ENCODE measurements at regions not wholly inside any gene's neighbourhood (a gene's known extent, or its start where the extent isn't known, plus 50 kb on each side); places are given as distances from the start of the nearest gene placed in this dataset.
"Not testable (repeated sequence)": the region's sequence is repeated elsewhere in the genome, so short reads cannot be mapped to it uniquely, and the experiment has no call there.

DNA sequence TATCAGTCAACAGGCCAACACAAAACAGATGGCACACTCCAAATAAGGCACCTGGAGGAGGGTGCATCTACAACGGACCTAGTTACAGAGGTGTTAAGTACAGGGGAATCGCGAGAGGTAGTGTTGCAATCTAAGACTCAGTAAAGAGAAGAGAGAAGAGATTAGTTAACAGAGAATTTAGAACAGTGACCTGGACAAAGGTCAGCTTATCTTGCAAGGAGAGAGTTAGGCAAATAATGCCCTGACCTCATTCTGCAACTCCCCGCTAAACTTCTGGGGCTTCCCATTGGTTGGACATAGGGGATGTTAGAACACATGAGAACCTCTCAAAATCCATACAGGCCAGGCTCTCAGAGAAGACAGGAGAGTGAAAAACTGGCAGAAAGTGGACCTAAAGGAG lies 289.4 kb upstream of the GK2 start:
- H3K4me3 ChIP-seq (ENCODE audit: low read depth, low read length): no peak overlapping the region
- TF ChIP-seq, protein P1, sequence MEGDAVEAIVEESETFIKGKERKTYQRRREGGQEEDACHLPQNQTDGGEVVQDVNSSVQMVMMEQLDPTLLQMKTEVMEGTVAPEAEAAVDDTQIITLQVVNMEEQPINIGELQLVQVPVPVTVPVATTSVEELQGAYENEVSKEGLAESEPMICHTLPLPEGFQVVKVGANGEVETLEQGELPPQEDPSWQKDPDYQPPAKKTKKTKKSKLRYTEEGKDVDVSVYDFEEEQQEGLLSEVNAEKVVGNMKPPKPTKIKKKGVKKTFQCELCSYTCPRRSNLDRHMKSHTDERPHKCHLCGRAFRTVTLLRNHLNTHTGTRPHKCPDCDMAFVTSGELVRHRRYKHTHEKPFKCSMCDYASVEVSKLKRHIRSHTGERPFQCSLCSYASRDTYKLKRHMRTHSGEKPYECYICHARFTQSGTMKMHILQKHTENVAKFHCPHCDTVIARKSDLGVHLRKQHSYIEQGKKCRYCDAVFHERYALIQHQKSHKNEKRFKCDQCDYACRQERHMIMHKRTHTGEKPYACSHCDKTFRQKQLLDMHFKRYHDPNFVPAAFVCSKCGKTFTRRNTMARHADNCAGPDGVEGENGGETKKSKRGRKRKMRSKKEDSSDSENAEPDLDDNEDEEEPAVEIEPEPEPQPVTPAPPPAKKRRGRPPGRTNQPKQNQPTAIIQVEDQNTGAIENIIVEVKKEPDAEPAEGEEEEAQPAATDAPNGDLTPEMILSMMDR (IDR thresholded peaks at IDR 0.05; ENCODE audit: control insufficient read depth, extremely low read depth, insufficient read depth): no peak
- no peak for DNase-seq (ENCODE audit: low read depth)

DNA sequence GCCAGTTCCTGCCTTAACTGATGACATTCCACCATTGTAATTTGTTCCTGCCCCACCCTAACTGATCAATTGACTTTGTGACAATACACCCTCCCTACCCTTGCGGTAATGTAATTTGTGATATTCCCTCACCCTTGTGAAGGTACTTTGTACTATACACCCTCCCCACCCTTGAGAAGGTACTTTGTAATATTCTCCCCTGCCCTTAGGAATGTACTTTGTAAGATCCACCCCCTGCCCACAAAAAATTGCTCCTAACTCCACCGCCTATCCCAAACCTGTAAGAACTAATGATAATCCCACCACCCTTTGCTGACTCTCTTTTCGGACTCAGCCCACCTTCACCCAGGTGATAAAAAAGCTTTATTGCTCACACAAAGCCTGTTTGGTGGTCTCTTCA lies 288.5 kb upstream of the GK2 start:
- not testable (repeated sequence) for DNase-seq (ENCODE audit: low read depth); H3K4me3 ChIP-seq (ENCODE audit: low read depth, low read length)

DNA sequence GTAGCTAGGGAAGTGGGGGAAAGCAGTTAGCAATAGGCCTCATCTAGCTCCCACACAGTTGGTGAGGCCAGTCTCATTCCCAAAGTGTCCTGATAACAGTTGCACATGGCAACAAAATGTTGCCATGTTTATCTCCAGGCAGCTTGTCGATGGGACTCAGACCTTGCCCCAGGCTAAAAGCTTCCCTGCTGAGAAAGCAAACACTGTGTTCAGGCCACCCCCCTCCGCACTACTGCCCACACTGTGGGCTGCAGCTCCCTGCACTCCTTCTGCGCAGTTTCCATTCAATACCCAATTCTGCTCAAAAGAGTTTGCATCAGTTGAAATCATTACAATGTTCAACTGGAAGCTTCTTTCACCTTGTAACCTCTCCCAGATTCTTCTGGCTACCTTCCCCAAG lies 287.8 kb upstream of the GK2 start:
- TF ChIP-seq, protein P1 (IDR thresholded peaks at IDR 0.05; ENCODE audit: control insufficient read depth, extremely low read depth, insufficient read depth): no peak
- no peak overlapping the region for H3K4me3 ChIP-seq (ENCODE audit: low read depth, low read length)
- DNase-seq (ENCODE audit: low read depth): no peak

DNA sequence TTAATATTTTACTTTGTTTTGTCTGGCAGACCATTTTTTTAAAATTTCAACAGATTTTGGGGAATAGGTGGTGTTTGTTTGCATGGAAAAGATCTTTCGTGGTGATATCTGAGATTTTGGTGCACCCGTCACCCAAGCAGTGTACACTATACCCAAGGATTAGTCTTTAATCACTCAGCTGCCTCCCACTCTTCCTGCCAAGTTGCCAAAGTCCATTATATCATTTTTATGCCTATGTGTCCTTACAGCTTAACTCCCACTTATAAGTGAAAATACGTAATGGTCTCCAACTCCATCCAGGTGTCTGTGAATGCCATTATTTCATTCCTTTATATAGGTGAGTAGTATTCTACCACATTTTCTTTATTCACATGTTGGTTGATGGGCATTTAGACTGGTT lies 281.7 kb upstream of the GK2 start:
- DNase-seq (ENCODE audit: low read depth): no peak
- TF ChIP-seq, protein P1 (IDR thresholded peaks at IDR 0.05; ENCODE audit: control insufficient read depth, extremely low read depth, insufficient read depth): no peak
- no peak overlapping the region for H3K4me3 ChIP-seq (ENCODE audit: low read depth, low read length)

DNA sequence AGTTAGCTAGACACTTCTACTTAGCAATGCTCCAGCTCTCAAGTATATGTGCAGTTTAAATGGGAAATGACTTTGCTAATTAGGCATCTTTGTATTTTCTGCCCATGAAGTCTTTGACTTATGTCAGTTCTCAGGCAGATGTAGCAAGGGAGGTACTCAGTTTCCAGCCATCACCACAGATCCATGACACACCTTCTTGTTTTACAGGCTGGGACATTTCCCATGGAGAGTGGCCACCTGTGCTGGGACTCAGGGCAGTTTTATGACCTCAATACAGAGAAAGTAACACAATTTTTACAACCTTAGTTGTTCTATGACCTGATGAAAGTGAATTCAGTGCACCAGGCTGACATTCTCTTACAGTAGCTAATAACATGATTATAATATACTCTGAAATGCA lies 280.7 kb upstream of the GK2 start:
- no peak overlapping the region for H3K4me3 ChIP-seq (ENCODE audit: low read depth, low read length)
- TF ChIP-seq, protein P1 (IDR thresholded peaks at IDR 0.05; ENCODE audit: control insufficient read depth, extremely low read depth, insufficient read depth): no peak
- DNase-seq (ENCODE audit: low read depth): no peak

DNA sequence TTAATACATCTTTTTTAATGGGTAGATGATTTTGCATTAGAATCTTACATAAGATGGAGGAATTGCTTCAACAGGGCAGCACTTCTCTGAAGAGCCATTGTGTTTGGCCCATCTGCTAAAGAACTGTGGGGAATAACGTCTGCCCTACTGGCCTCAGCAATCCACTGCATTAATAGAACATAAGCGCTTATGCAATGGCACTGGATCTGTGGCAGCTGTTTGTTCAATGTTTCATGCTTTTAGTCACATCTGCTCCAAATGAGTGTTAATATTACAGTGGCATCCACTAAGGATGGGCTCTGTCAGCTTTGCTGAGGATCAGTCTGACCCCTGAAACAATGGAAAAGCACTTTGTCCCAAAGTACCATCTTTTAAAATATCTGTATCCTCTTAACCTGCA lies 279.0 kb upstream of the GK2 start:
- H3K4me3 ChIP-seq (ENCODE audit: low read depth, low read length): no peak overlapping the region
- no peak for DNase-seq (ENCODE audit: low read depth)
- TF ChIP-seq, protein P1 (IDR thresholded peaks at IDR 0.05; ENCODE audit: control insufficient read depth, extremely low read depth, insufficient read depth): no peak

DNA sequence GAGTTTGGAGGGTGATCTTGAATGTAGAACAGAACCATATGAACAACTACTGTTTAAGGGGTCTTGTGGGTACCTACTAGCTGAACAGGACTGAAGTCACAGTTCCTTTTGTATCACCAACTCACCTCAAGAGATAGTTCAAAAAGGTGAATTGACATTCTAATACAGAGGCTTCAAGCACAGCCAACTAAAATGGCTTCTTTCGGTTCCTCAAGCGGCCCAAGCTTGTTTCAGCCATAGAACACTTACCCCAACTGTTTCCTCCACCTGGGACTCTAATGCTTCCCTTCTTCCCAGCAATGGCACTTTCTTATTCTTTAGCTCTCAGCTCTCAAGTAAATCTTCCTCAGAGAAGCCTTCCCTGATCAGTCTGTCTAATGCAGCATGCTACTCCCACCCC lies 277.5 kb upstream of the GK2 start:
- no peak for DNase-seq (ENCODE audit: low read depth)
- no peak overlapping the region for H3K4me3 ChIP-seq (ENCODE audit: low read depth, low read length)
- TF ChIP-seq, protein P1 (IDR thresholded peaks at IDR 0.05; ENCODE audit: control insufficient read depth, extremely low read depth, insufficient read depth): no peak

DNA sequence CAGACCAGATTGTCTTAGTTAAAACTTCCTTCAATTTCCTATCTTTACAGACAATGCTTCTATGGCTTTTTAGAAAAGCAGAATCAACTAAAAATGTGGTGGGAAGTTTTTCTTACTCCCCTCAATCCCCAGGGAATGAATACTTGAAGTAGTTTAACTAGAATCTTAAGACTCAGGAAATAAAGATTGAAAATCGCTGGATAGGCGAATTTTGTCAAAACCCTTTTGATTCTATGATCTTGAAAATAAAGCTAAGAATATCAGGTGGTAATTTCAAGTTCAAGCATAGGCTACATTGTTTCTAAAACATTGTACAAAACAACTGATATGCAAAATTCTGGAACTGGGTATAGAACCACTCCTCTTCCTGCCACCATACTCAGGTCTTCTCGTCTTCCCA lies 276.5 kb upstream of the GK2 start:
- TF ChIP-seq, protein P1 (IDR thresholded peaks at IDR 0.05; ENCODE audit: control insufficient read depth, extremely low read depth, insufficient read depth): no peak
- no peak for DNase-seq (ENCODE audit: low read depth)
- no peak overlapping the region for H3K4me3 ChIP-seq (ENCODE audit: low read depth, low read length)

Measured in LNCaP clone FGC (cell line).